HFFc6 (cell line): ENCODE measurements at regions not wholly inside any gene's neighbourhood (a gene's known extent, or its start where the extent isn't known, plus 50 kb on each side); places are given as distances from the start of the nearest gene placed in this dataset.

Experiments used
- DNase-seq: peaks from one replicate; pipeline ENCODE4 v3.0.0-alpha.2; 2018
- H3K27ac Mint-ChIP-seq: 2 replicates; pipeline ENCODE4 v1.8.0; 2020; ENCODE audit warnings: mild to moderate bottlenecking, mixed read lengths
- H3K27me3 Mint-ChIP-seq: 2 replicates; pipeline ENCODE4 v1.8.0; 2021; ENCODE audit warnings: mild to moderate bottlenecking, moderate library complexity, mixed read lengths; ENCODE audit not compliant: insufficient read depth
- H3K36me3 Mint-ChIP-seq: 2 replicates; pipeline ENCODE4 v1.8.0; 2021; ENCODE audit warnings: low read depth, mixed read lengths
- H3K4me1 Mint-ChIP-seq: 2 replicates; pipeline ENCODE4 v1.8.0; 2020; ENCODE audit warnings: low read depth, mixed read lengths
- H3K4me3 Mint-ChIP-seq: 2 replicates; pipeline ENCODE4 v1.8.0; 2020; ENCODE audit warnings: mild to moderate bottlenecking, moderate library complexity, mixed read lengths
- H3K9me3 Mint-ChIP-seq: 2 replicates; pipeline ENCODE4 v1.8.0; 2020; ENCODE audit warnings: mild to moderate bottlenecking, mixed read lengths
- CTCF ChIP-seq: fragments of 200-600 bp; sonication (generic); IDR thresholded peaks from 2 replicates; pipeline ENCODE4 v1.5.0; 2021; ENCODE audit warnings: antibody characterized with exemption, mild to moderate bottlenecking

GRCh38 chr10:10850214-10850613 lies 167.5 kb upstream of the CELF2 start:
- no peak overlapping the region for H3K27ac Mint-ChIP-seq

GRCh38 chr10:10852464-10852863 lies 165.2 kb upstream of the CELF2 start:
- no peak for DNase-seq
- TF ChIP-seq CTCF = no peak
- H3K9me3 Mint-ChIP-seq = no peaks in the 10 kb centered on the region
- H3K36me3 Mint-ChIP-seq = no peaks in the 10 kb centered on the region
- H3K27me3 Mint-ChIP-seq = peaks cover 5% of the 10 kb centered on the region
- H3K27ac Mint-ChIP-seq = no peak overlapping the region
- H3K4me1 Mint-ChIP-seq = no peaks in the 10 kb centered on the region; the same call in 1 of the 2 replicates
- H3K4me3 Mint-ChIP-seq = no peak overlapping the region

More at GRCh38 chr10:10850214-10850613, 167.5 kb upstream of the CELF2 start:
- no peak for DNase-seq
- Mint-ChIP-seq H3K9me3 (no peaks in the 10 kb centered on the region), H3K27me3 (peaks cover 9% of the 10 kb centered on the region), H3K4me1 (no peaks in the 10 kb centered on the region; the same call in 1 of the 2 replicates), H3K36me3 (no peaks in the 10 kb centered on the region), H3K4me3 (no peak overlapping the region)
- no peak for TF ChIP-seq CTCF

- Mint-ChIP-seq H3K36me3 (no peaks in the 10 kb centered on the region), H3K27me3 (peaks cover 3% of the 10 kb centered on the region), H3K4me3 (no peak overlapping the region), H3K27ac (no peak overlapping the region), H3K9me3 (no peaks in the 10 kb centered on the region), H3K4me1 (no peaks in the 10 kb centered on the region; the same call in 1 of the 2 replicates)
- TF ChIP-seq CTCF = no peak
- no peak for DNase-seq
These were observed 163.7 kb upstream of the CELF2 start for GRCh38 chr10:10853954-10854353.

GRCh38 chr10:10854725-10855124 lies 162.9 kb upstream of the CELF2 start:
- Mint-ChIP-seq H3K4me3 (no peak overlapping the region), H3K27ac (no peak overlapping the region), H3K27me3 (peaks cover 3% of the 10 kb centered on the region), H3K4me1 (no peaks in the 10 kb centered on the region), H3K9me3 (no peaks in the 10 kb centered on the region), H3K36me3 (no peaks in the 10 kb centered on the region)
- no peak for TF ChIP-seq CTCF
- no peak for DNase-seq

- Mint-ChIP-seq H3K27me3 (peaks cover 3% of the 10 kb centered on the region), H3K27ac (no peak overlapping the region), H3K4me1 (no peaks in the 10 kb centered on the region), H3K36me3 (no peaks in the 10 kb centered on the region), H3K4me3 (no peak overlapping the region), H3K9me3 (no peaks in the 10 kb centered on the region)
- TF ChIP-seq CTCF = no peak
- no peak for DNase-seq
These were observed 162.5 kb upstream of the CELF2 start for GRCh38 chr10:10855151-10855581.

- Mint-ChIP-seq H3K27ac (no peak overlapping the region), H3K4me1 (peaks cover 7% of the 10 kb centered on the region; the same call in 1 of the 2 replicates), H3K36me3 (no peaks in the 10 kb centered on the region), H3K4me3 (no peak overlapping the region), H3K27me3 (peaks cover 2% of the 10 kb centered on the region), H3K9me3 (no peaks in the 10 kb centered on the region)
- no peak for DNase-seq
- no peak for TF ChIP-seq CTCF
These were observed 157.2 kb upstream of the CELF2 start for GRCh38 chr10:10860455-10860976.
